RWPE2 (cell line): ENCODE measurements at regions not wholly inside any gene's neighbourhood (a gene's known extent, or its start where the extent isn't known, plus 50 kb on each side); places are given as distances from the start of the nearest gene placed in this dataset.
"Not testable (repeated sequence)": the region's sequence is repeated elsewhere in the genome, so short reads cannot be mapped to it uniquely, and the experiment has no call there.

Source experiments
- ATAC-seq: fragments of 200-7000 bp; cut with Tn5 transposase; 3 replicates; pipeline ENCODE4 v1.9.1; 2021; ENCODE audit warnings: low read depth
- DNase-seq: peaks from one replicate; pipeline ENCODE4 v3.0.0-alpha.2; 2020; ENCODE audit warnings: low spot score
- H3K27ac ChIP-seq: fragments of 450-650 bp; 2 replicates; pipeline ENCODE4 v1.5.1; 2017; ENCODE audit warnings: mild to moderate bottlenecking; ENCODE audit not compliant: poor library complexity, severe bottlenecking
- H3K27me3 ChIP-seq: fragments of 250-450 bp; sonication (Bioruptor Pico); 2 replicates; pipeline ENCODE4 v1.5.1; 2021; ENCODE audit warnings: mild to moderate bottlenecking, moderate library complexity; ENCODE audit not compliant: insufficient read depth, poor library complexity, severe bottlenecking
- H3K36me3 ChIP-seq: fragments of 250-450 bp; sonication (Bioruptor Pico); 2 replicates; pipeline ENCODE4 v1.5.1; 2020; ENCODE audit warnings: low read depth, mild to moderate bottlenecking, moderate library complexity
- H3K4me1 ChIP-seq: fragments of 250-450 bp; sonication (Bioruptor Pico); 2 replicates; pipeline ENCODE4 v1.5.1; 2021; ENCODE audit warnings: mild to moderate bottlenecking, moderate library complexity; ENCODE audit not compliant: insufficient read depth, poor library complexity, severe bottlenecking
- H3K4me3 ChIP-seq: fragments of 250-450 bp; sonication (Bioruptor Pico); 2 replicates; pipeline ENCODE4 v1.5.1; 2021; ENCODE audit warnings: mild to moderate bottlenecking, moderate library complexity; ENCODE audit not compliant: severe bottlenecking
- H3K9me3 ChIP-seq: fragments of 250-450 bp; sonication (Bioruptor Pico); 2 replicates; pipeline ENCODE4 v1.5.1; 2021; ENCODE audit warnings: mild to moderate bottlenecking, moderate library complexity; ENCODE audit not compliant: severe bottlenecking
- TF ChIP-seq, protein P1 (sequence below): fragments of 450-650 bp; IDR thresholded peaks from one replicate; pipeline ENCODE4 v1.5.1; 2017; ENCODE audit warnings: mild to moderate bottlenecking, moderate library complexity; ENCODE audit not compliant: poor library complexity, severe bottlenecking

DNA sequence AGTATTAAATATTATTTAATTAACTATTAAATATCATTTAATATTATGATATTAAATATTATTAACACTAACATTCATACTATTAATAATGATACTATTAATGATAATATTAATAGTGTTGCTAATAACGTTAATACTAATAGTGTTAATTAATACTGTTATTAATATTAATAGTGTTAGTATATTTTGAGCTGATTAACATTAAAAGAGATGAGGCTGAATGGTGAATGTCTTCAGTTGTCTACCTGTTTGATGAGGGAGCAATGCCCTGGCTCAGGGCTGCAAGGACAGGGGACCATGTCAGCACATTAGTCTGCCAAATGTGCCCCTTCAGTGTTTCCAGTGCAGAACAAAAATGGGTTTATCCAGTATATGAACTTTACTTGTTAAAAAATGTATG lies 96.6 kb upstream of the PLEKHG1 start:
- ATAC-seq: no peak
- H3K36me3 ChIP-seq: no peaks in the 10 kb centered on the region
- DNase-seq: no peak
- H3K27me3 ChIP-seq: no peaks in the 10 kb centered on the region
- H3K9me3 ChIP-seq: no peaks in the 10 kb centered on the region
- no peak overlapping the region for H3K4me3 ChIP-seq
- TF ChIP-seq, protein P1, sequence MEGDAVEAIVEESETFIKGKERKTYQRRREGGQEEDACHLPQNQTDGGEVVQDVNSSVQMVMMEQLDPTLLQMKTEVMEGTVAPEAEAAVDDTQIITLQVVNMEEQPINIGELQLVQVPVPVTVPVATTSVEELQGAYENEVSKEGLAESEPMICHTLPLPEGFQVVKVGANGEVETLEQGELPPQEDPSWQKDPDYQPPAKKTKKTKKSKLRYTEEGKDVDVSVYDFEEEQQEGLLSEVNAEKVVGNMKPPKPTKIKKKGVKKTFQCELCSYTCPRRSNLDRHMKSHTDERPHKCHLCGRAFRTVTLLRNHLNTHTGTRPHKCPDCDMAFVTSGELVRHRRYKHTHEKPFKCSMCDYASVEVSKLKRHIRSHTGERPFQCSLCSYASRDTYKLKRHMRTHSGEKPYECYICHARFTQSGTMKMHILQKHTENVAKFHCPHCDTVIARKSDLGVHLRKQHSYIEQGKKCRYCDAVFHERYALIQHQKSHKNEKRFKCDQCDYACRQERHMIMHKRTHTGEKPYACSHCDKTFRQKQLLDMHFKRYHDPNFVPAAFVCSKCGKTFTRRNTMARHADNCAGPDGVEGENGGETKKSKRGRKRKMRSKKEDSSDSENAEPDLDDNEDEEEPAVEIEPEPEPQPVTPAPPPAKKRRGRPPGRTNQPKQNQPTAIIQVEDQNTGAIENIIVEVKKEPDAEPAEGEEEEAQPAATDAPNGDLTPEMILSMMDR: no peak
- H3K4me1 ChIP-seq: no peaks in the 10 kb centered on the region
- H3K27ac ChIP-seq: no peak overlapping the region

DNA sequence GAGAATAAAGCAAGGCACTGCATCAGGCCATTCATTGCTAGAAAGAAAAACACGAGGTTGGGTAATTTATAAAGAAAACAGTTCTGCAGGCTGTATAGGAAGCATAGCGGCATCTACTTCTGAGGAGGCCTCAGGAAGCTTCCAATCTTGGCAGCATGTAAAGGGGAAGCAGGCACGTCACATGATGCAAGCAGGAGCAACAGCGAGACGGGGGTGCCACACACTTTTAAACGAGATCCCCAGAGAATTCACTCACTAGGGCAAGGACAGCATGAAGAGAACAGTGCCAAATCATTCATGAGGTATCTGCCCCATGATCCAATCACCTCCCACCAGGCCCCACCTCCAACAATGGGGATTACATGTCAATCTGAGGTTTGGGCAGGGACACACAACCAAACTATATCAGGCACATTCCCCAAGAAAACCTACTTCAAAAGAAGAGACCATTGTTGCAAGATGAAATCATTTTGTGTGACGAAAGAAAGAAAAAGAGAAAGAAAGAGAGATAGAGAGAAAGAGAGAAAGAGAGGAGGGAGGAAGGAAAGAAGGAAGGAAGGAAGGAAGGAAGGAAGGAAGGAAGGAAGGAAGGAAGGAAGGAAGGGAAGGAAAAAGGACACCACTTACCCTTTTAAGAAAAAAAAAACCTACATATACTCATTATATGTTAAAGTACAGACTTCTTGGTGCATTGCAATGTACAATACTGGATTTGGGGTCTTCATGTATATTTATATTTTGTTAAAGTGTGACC lies 95.9 kb upstream of the PLEKHG1 start:
- DNase-seq: no peak

DNA sequence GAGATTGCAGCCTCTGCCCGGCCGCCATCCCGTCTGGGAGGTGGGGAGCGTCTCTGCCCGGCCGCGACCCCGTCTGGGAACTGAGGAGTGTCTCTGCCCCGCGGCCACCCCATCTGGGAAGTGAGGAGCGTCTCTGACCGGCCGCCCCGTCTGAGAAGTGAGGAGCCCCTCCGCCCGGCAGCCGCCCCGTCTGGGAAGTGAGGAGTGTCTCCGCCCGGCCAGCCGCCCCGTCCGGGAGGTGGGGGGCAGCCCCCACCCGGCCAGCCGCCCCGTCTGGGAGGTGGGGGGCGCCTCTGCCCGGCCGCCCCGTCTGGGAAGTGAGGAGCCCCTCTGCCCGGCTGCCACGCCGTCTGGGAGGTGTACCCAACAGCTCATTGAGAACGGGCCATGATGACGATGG lies 92.3 kb upstream of the PLEKHG1 start:
- not testable (repeated sequence) for H3K27ac ChIP-seq, ATAC-seq, H3K27me3 ChIP-seq

More for the DNA sequence above, 95.9 kb upstream of the PLEKHG1 start:
- no peaks in the 10 kb centered on the region for H3K36me3 ChIP-seq
- H3K9me3 ChIP-seq: no peaks in the 10 kb centered on the region
- no peaks in the 10 kb centered on the region for H3K27me3 ChIP-seq
- ATAC-seq: no peak
- TF ChIP-seq, protein P1: no peak
- H3K4me3 ChIP-seq: no peak overlapping the region
- H3K4me1 ChIP-seq: no peaks in the 10 kb centered on the region
- no peak overlapping the region for H3K27ac ChIP-seq

DNA sequence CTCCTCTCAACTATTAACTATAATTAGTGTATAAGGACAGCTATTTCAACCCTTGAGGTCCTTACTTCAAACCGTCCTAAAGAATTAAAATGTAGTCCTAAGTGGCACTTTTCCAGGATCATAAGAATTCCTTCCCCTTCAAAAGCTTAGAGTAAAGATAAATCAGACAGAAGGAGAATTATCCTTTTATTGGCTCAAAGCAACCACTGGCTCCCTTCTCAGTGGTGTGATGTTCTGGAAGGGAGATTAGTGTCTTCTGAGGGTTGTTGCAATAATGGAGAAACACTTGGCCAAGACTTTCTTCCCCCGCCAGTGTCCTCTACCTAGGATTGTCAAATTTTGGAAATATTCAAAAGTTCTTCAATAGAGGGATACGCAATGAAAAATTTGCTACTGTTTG lies 89.1 kb upstream of the PLEKHG1 start:
- H3K4me1 ChIP-seq: no peaks in the 10 kb centered on the region
- TF ChIP-seq, protein P1: no peak
- no peak overlapping the region for H3K4me3 ChIP-seq
- DNase-seq: no peak
- H3K27ac ChIP-seq: no peak overlapping the region
- H3K27me3 ChIP-seq: no peaks in the 10 kb centered on the region
- ATAC-seq: no peak
- no peaks in the 10 kb centered on the region for H3K9me3 ChIP-seq
- H3K36me3 ChIP-seq: no peaks in the 10 kb centered on the region

More for the DNA sequence above, 92.3 kb upstream of the PLEKHG1 start:
- not testable (repeated sequence) for H3K4me3 ChIP-seq, H3K9me3 ChIP-seq, H3K36me3 ChIP-seq, DNase-seq, H3K4me1 ChIP-seq

DNA sequence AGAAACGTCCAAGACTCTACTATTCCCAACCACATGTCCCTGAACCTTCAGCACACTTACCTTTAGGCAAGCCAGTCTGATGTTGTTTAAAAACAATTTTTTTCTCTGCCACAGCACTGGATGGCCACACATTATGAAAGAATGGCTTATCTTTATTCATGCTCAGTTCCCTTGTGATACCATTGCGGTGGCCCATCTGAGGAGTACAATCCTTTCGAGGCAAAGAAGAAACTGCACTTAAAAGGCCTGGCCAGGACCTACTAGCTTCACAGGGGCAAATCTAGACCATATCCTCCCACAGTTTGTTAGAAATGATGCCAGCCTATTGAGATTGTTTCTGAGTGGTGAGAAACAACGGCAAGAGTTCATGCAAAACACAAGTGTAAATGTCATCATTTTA lies 88.4 kb upstream of the PLEKHG1 start:
- Histone ChIP-seq H3K9me3 (no peaks in the 10 kb centered on the region), H3K27ac (no peak overlapping the region), H3K4me3 (no peak overlapping the region), H3K4me1 (no peaks in the 10 kb centered on the region), H3K36me3 (no peaks in the 10 kb centered on the region), H3K27me3 (no peaks in the 10 kb centered on the region)
- TF ChIP-seq, protein P1: no peak
- DNase-seq (no peak), ATAC-seq (no peak)
